ENCODE measurements at regions not wholly inside any gene's neighbourhood (a gene's known extent, or its start where the extent isn't known, plus 50 kb on each side); places are given as distances from the start of the nearest gene placed in this dataset.

GRCh38 chr3:83655083-83655482 lies 1303.7 kb upstream of the CADM2 start:
- H2BK5ac ChIP-seq (ENCODE audit: insufficient read length, low read length), result no peak overlapping the region
- H3K27me3 ChIP-seq (ENCODE audit: insufficient read depth, low read length), result no peaks in the 10 kb centered on the region
- no peak overlapping the region for H3K4me2 ChIP-seq (ENCODE audit: insufficient read depth, insufficient read length, low read length)
- no peaks in the 10 kb centered on the region for H3K79me2 ChIP-seq (ENCODE audit: insufficient read depth, low read length)
- no peaks in the 10 kb centered on the region for H3K4me1 ChIP-seq (ENCODE audit: insufficient read depth, low read length)
- no peak overlapping the region for H3T11ph ChIP-seq (ENCODE audit: low read length)
- Mint-ChIP-seq H3K9me3 (no peaks in the 10 kb centered on the region), H3K27ac (no peak overlapping the region), H3K36me3 (ENCODE audit: insufficient read depth in 1 of 3, low read depth in 3 of 3) (0 out of 7 replicates have a peak, but pooled peaks cover 0 to 4% (median 0%) of the 10 kb centered on the region in 3 experiments), H3K4me3 (no peak overlapping the region), H3K27me3 (ENCODE audit: low read depth) (no peaks in the 10 kb centered on the region; the same call in 1 of the 2 replicates), H3K4me1 (no peaks in the 10 kb centered on the region)
- no peak overlapping the region for H2AFZ ChIP-seq (ENCODE audit: low read length)
- H3K9ac ChIP-seq (ENCODE audit: extremely low read depth, insufficient read length, low read length), result no peak overlapping the region
- no peak overlapping the region for H2BK20ac ChIP-seq (ENCODE audit: low read depth, low read length, poor library complexity, severe bottlenecking)
- no peaks in the 10 kb centered on the region for H3K9me3 ChIP-seq (ENCODE audit: control insufficient read depth, low read depth, low read length)
- no peak overlapping the region for H3K23ac ChIP-seq (ENCODE audit: insufficient read length, low read depth, low read length)
- no peak overlapping the region for H3K4ac ChIP-seq (ENCODE audit: low read depth, low read length)
- H3K56ac ChIP-seq (ENCODE audit: insufficient read length, low read depth, low read length), result no peak overlapping the region
- no peak overlapping the region for H2AK5ac ChIP-seq (ENCODE audit: insufficient read length, low read length)
- H2BK15ac ChIP-seq (ENCODE audit: low read depth, low read length), result no peak overlapping the region
- TF ChIP-seq, protein P1, sequence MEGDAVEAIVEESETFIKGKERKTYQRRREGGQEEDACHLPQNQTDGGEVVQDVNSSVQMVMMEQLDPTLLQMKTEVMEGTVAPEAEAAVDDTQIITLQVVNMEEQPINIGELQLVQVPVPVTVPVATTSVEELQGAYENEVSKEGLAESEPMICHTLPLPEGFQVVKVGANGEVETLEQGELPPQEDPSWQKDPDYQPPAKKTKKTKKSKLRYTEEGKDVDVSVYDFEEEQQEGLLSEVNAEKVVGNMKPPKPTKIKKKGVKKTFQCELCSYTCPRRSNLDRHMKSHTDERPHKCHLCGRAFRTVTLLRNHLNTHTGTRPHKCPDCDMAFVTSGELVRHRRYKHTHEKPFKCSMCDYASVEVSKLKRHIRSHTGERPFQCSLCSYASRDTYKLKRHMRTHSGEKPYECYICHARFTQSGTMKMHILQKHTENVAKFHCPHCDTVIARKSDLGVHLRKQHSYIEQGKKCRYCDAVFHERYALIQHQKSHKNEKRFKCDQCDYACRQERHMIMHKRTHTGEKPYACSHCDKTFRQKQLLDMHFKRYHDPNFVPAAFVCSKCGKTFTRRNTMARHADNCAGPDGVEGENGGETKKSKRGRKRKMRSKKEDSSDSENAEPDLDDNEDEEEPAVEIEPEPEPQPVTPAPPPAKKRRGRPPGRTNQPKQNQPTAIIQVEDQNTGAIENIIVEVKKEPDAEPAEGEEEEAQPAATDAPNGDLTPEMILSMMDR (conservative IDR thresholded peaks at IDR 0.05), result no peak
- H4K20me1 ChIP-seq (ENCODE audit: control insufficient read depth, insufficient read depth, insufficient read length), result no peaks in the 10 kb centered on the region
- no peak overlapping the region for H3K27ac ChIP-seq (ENCODE audit: insufficient read length, low read depth, low read length)
- H4K91ac ChIP-seq (ENCODE audit: insufficient read length, low read depth, low read length), result no peak overlapping the region
- DNase-seq, result no peak
- no peak overlapping the region for H3K18ac ChIP-seq (ENCODE audit: insufficient read length, low read depth, low read length)
- H4K5ac ChIP-seq (ENCODE audit: insufficient read length, low read depth, low read length), result no peak overlapping the region
- no peak overlapping the region for H2BK12ac ChIP-seq (ENCODE audit: insufficient read length, low read depth, low read length)
- no peak overlapping the region for H4K8ac ChIP-seq (replicated peaks; ENCODE audit: insufficient read length, low read depth, low read length)
- no peaks in the 10 kb centered on the region for H3K79me1 ChIP-seq (ENCODE audit: insufficient read depth, low read depth, low read length, poor library complexity, severe bottlenecking)
- no CpG with 5 or more reads among the region's 1 CpG for WGBS (ENCODE audit: extremely low coverage, insufficient read length, low lambda C conversion rate)
- H3K14ac ChIP-seq (ENCODE audit: insufficient read depth, low read length), result no peak overlapping the region
- H3K23me2 ChIP-seq (ENCODE audit: insufficient read length, low read depth, low read length, poor library complexity, severe bottlenecking), result no peaks in the 10 kb centered on the region
- no peak overlapping the region for H2BK120ac ChIP-seq (ENCODE audit: low read depth, low read length, poor library complexity, severe bottlenecking)
